ENCODE measurements at regions not wholly inside any gene's neighbourhood (a gene's known extent, or its start where the extent isn't known, plus 50 kb on each side); places are given as distances from the start of the nearest gene placed in this dataset.

DNA sequence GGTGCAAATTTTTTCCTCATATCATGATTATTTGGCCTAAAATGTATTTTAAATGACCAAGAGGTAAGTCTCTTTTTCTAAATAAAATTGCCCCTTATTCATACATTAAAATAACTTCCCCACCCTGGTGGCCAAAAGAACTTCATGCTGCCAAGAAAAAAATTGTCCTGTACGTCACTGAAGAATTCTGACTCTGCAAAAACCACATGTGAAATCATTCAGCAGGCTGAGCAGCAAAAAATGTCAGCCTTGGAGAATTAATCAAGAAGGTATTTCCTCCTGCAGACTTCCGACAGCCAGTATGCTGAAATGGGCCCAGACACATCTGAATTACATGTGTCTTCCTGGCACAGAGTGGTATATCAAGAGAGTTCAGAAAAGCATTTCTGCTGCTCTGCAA is 94.6 kb upstream of the HMHB1 start:
- Mint-ChIP-seq H3K36me3 (no peaks in the 10 kb centered on the region), H3K27me3 (peaks cover 4% of the 10 kb centered on the region), H3K4me3 (no peak overlapping the region), H3K4me1 (ENCODE audit: unreplicated experiment) (peaks cover 33% of the 10 kb centered on the region), H3K27ac (no peak overlapping the region), H3K9me3 (no peaks in the 10 kb centered on the region)
- no peak for DNase-seq (ENCODE audit: extremely low spot score, unreplicated experiment)
- TF ChIP-seq, protein P1, sequence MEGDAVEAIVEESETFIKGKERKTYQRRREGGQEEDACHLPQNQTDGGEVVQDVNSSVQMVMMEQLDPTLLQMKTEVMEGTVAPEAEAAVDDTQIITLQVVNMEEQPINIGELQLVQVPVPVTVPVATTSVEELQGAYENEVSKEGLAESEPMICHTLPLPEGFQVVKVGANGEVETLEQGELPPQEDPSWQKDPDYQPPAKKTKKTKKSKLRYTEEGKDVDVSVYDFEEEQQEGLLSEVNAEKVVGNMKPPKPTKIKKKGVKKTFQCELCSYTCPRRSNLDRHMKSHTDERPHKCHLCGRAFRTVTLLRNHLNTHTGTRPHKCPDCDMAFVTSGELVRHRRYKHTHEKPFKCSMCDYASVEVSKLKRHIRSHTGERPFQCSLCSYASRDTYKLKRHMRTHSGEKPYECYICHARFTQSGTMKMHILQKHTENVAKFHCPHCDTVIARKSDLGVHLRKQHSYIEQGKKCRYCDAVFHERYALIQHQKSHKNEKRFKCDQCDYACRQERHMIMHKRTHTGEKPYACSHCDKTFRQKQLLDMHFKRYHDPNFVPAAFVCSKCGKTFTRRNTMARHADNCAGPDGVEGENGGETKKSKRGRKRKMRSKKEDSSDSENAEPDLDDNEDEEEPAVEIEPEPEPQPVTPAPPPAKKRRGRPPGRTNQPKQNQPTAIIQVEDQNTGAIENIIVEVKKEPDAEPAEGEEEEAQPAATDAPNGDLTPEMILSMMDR (conservative IDR thresholded peaks at IDR 0.05): peak; percentile 46

DNA sequence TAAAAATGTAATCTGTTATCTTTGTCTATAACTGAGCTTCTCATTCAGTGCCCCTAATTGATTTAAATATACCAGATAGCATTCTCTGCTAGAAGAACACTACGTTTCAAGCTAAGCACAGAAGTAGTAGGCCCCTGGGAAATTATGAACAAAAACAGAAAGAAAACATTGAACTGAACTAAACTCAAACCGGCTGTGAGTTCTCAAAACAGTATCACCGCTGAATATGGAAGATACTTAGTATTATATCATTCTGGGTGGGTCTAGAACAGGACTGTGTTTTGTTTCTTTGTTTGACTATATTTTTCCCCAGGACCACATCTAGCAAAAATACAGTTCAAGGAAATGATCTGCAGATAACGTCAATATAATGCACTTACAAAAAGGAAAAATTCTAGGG is 95.1 kb upstream of the HMHB1 start:
- H3K9me3 Mint-ChIP-seq: no peaks in the 10 kb centered on the region
- TF ChIP-seq, protein P1 (conservative IDR thresholded peaks at IDR 0.05): no peak
- DNase-seq (ENCODE audit: extremely low spot score, unreplicated experiment): no peak
- no peak overlapping the region for H3K4me3 Mint-ChIP-seq
- H3K27ac Mint-ChIP-seq: no peak overlapping the region
- H3K36me3 Mint-ChIP-seq: no peaks in the 10 kb centered on the region
- H3K27me3 Mint-ChIP-seq: peaks cover 4% of the 10 kb centered on the region
- peaks cover 34% of the 10 kb centered on the region for H3K4me1 Mint-ChIP-seq (ENCODE audit: unreplicated experiment)

DNA sequence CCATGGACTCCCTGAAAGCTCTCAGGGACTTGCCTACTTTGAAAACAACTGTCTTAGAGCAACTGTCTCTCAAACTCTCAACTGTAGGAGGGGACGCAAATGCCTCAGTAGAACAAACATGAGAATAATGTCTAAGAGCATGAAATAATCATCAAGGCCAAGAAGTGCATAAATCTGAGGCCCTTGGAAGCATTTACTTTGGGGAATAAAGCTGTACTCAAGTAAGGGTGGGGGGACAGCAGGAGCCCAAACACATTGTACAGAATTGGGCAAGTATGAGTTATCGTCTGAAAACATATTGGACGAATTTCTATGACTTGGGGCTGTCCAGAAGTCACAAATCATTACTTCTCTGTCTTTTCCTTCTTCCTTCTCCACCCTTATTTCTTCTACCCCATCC is 96.3 kb upstream of the HMHB1 start:
- no peaks in the 10 kb centered on the region for H3K27me3 Mint-ChIP-seq
- TF ChIP-seq, protein P1 (conservative IDR thresholded peaks at IDR 0.05): no peak
- no peaks in the 10 kb centered on the region for H3K36me3 Mint-ChIP-seq
- H3K4me3 Mint-ChIP-seq: no peak overlapping the region
- H3K27ac Mint-ChIP-seq: no peak overlapping the region
- no peak for DNase-seq (ENCODE audit: extremely low spot score, unreplicated experiment)
- H3K9me3 Mint-ChIP-seq: no peaks in the 10 kb centered on the region
- peaks cover 34% of the 10 kb centered on the region for H3K4me1 Mint-ChIP-seq (ENCODE audit: unreplicated experiment)

DNA sequence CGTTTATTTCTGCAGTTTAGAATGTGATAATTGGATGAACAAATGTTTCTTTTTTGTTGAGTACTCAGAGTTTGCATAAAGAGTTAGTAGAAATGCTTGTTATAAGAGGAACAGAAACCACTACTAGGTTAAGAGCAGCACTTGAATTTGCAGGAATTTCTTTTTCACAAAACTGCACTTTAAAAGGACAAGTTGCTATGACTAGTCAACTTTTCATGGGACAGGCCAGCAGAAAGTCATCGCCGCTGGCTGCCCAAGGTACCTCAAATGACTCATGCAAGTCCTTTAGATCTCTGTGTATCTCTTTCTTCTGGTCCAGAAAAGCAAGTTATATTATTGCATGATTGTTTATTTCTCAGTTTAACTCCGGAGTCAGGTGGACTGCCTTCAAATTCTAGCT is 97.3 kb upstream of the HMHB1 start:
- H3K27ac Mint-ChIP-seq: no peak overlapping the region
- H3K36me3 Mint-ChIP-seq: no peaks in the 10 kb centered on the region
- H3K4me1 Mint-ChIP-seq (ENCODE audit: unreplicated experiment): peaks cover 34% of the 10 kb centered on the region
- DNase-seq (ENCODE audit: extremely low spot score, unreplicated experiment): no peak
- TF ChIP-seq, protein P1 (conservative IDR thresholded peaks at IDR 0.05): no peak
- H3K27me3 Mint-ChIP-seq: no peaks in the 10 kb centered on the region
- no peak overlapping the region for H3K4me3 Mint-ChIP-seq
- no peaks in the 10 kb centered on the region for H3K9me3 Mint-ChIP-seq

DNA sequence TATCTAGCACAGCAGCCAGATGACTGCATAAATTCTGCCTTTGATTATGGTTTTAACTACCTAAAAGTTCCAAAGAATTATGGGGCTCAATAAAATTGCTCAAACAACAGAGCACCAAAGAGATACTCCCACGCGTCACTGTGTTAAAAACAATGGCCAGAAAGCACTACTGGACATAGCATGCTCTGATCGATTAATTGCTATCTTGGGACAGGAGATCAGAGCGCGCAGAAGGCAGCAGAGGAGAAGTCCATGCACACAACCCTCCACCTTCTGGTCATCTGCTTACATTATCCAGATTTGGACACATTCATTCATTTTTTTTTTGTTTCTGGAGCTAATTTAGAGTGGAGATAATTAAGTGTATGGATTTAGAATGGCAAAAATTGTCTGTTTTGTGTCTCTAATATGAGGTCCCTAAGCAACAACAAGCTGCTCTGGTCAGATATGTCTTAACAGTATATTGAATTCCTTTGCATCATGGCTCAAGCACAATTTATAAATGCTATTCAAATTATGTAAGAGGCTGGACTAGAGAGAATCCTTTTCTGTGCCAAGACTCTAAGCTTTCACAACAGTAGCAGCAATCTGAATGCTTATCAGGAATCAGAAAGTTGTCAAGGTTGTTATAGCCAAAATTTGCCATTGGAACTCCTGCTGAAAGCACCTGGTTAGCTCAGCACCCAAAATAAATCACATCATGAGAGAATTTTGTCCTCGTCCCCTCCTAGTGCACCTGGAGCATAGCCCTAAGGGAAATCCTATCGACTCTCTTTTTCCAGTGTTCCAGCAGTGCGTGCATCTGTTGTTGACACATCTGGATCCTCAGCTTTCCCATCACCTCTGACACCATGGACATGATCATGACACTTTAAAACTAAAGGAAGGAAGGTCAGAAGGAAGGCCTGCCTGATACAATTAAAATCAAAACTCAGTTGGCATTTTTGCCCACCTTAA is 98.6 kb upstream of the HMHB1 start:
- no peak for DNase-seq (ENCODE audit: extremely low spot score, unreplicated experiment)
- TF ChIP-seq, protein P1 (conservative IDR thresholded peaks at IDR 0.05): no peak
- H3K4me3 Mint-ChIP-seq: no peak overlapping the region
- H3K27ac Mint-ChIP-seq: no peak overlapping the region
- peaks cover 38% of the 10 kb centered on the region for H3K4me1 Mint-ChIP-seq (ENCODE audit: unreplicated experiment)
- H3K36me3 Mint-ChIP-seq: no peaks in the 10 kb centered on the region
- H3K27me3 Mint-ChIP-seq: no peaks in the 10 kb centered on the region
- no peaks in the 10 kb centered on the region for H3K9me3 Mint-ChIP-seq

Measured in type B pancreatic cell (in vitro differentiated cells).